Tibial nerve (tissue), 3 donors: ENCODE measurements at regions not wholly inside any gene's neighbourhood (a gene's known extent, or its start where the extent isn't known, plus 50 kb on each side); places are given as distances from the start of the nearest gene placed in this dataset.

Experiments
- CTCF ChIP-seq, 5 experiments: fragments of 200-600 bp in 3 of 5; fragments of 450-650 bp in 2 of 5; sonication (generic) in 3 of 5; IDR thresholded peaks; one replicate each; pipeline ENCODE4 v1.5.1; 2016 to 2019; ENCODE audit warnings: antibody characterized with exemption in 5 of 5, mild to moderate bottlenecking in 3 of 5, moderate library complexity in 2 of 5
- POLR2A ChIP-seq, 2 donors: fragments of 450-650 bp; IDR thresholded peaks; one replicate each; pipeline ENCODE4 v1.6.1; 2017; ENCODE audit warnings: antibody characterized with exemption in 2 of 2, mild to moderate bottlenecking in 2 of 2, moderate library complexity in 2 of 2

GRCh38 chrX:27236681-27237080, 226.5 kb downstream of the PPP4R3C start:
- TF ChIP-seq CTCF (IDR thresholded peaks at IDR 0.05) (no peak), POLR2A (IDR thresholded peaks at IDR 0.05) (no peak)
